Right atrium auricular region (tissue), 2 donors: ENCODE measurements at regions not wholly inside any gene's neighbourhood (a gene's known extent, or its start where the extent isn't known, plus 50 kb on each side); places are given as distances from the start of the nearest gene placed in this dataset.
"Not testable (repeated sequence)": the region's sequence is repeated elsewhere in the genome, so short reads cannot be mapped to it uniquely, and the experiment has no call there.

Experiments
- DNase-seq: peaks from one replicate; pipeline ENCODE4 v3.0.0-alpha.2; 2019; ENCODE audit warnings: low spot score
- H3K27ac ChIP-seq, 2 donors: fragments of 200-600 bp; sonication (generic); 1 replicate in 1 of 2; 2 replicates in 1 of 2; pipeline ENCODE4 v1.5.1; 2016 to 2019
- H3K27me3 ChIP-seq, 2 donors: fragments of 200-600 bp; sonication (generic); one replicate each; pipeline versions ENCODE4 v1.5.1 to v1.6.0; 2017 to 2019
- H3K36me3 ChIP-seq: fragments of 200-600 bp; sonication (generic); one replicate; pipeline ENCODE4 v1.5.1; 2016
- H3K4me1 ChIP-seq, 2 donors: fragments of 200-600 bp; sonication (generic); one replicate each; pipeline versions ENCODE4 v1.5.1 to v1.6.0; 2017 to 2019
- H3K4me3 ChIP-seq, 2 donors: fragments of 200-600 bp; sonication (generic); 1 replicate in 1 of 2; 2 replicates in 1 of 2; pipeline ENCODE4 v1.5.1; 2017 to 2019; ENCODE audit warnings: mild to moderate bottlenecking in 1 of 2, moderate library complexity in 1 of 2
- H3K9me3 ChIP-seq, 2 donors: fragments of 200-600 bp; sonication (generic); one replicate each; pipeline ENCODE4 v1.5.1; 2019
- CTCF ChIP-seq, 2 donors: fragments of 200-600 bp; sonication (generic); IDR thresholded peaks; one replicate each; pipeline ENCODE4 v1.5.1; 2019; ENCODE audit warnings: antibody characterized with exemption in 2 of 2

DNA sequence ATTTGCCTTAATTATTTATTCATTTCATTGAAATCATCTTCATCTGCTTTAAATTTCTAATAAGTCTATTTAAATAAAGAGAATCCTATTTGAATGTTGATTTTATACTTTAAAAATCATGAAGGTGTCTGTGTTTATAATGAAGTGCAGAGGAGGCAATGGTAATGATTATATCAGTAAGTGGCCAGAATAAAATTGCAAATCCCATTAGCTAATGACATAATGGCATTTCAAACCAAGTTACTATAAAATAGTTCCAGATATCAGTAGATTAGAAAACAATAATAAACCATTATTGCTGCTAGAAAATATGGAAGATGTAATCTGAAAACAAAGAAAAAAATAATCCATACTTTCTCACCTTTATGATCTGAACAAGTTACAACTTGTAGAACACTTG is 647.8 kb upstream of the KLHL1 start:
- Histone ChIP-seq H3K36me3 (no peaks in the 10 kb centered on the region), H3K4me3 (no peak overlapping the region), H3K27me3 (no peaks in the 10 kb centered on the region), H3K4me1 (no peaks in the 10 kb centered on the region), H3K27ac (no peak overlapping the region), H3K9me3 (no peaks in the 10 kb centered on the region)
- no peak for TF ChIP-seq CTCF (IDR thresholded peaks at IDR 0.05)
- DNase-seq = no peak

DNA sequence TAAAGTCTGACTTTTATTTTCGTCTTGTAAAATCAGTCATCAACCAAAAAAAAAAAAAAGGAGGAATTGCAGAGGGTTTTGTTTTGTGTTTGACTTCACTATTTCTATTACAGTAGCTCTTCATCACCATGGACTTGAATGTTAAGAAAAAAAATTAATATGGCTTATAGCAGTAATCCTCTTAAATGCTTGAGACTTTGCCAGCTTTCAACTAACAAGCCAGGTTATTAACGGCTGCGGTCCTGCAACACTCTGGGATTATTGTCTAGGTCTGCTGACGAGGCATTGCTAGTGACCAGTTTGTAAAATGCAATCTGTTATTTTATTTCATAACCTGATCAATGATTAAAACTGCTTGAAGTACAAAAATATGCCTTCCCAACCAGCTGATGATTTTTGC is 647.2 kb upstream of the KLHL1 start:
- TF ChIP-seq CTCF (IDR thresholded peaks at IDR 0.05) = no peak
- Histone ChIP-seq H3K9me3 (no peaks in the 10 kb centered on the region), H3K4me3 (no peak overlapping the region)

DNA sequence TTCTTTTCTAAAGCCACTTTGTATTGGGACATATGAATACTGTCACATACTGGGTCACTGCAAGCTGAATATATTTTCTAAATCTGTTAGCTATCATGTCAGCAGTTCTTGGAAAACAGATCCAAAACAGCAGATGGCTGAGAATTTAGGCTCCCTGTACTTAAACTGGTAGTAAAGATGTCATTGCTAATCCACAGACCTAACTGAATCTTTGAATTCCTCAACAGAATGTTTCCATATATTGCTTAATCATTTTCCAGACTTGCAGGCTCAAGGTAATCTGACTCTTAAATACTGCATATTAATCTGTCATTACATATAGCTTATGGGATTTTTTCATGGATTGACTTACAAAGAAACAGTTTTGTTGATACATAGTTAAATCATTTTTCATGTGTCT is 639.0 kb upstream of the KLHL1 start:
- H3K27ac ChIP-seq = no peak overlapping the region
- H3K9me3 ChIP-seq = no peaks in the 10 kb centered on the region
- H3K4me1 ChIP-seq = no peaks in the 10 kb centered on the region
- no peak for TF ChIP-seq CTCF (IDR thresholded peaks at IDR 0.05)
- no peak overlapping the region for H3K4me3 ChIP-seq
- peaks cover 0 to 3% of the 10 kb centered on the region in 2 donors for H3K27me3 ChIP-seq
- no peaks in the 10 kb centered on the region for H3K36me3 ChIP-seq
- DNase-seq = no peak

More for the DNA sequence above, 647.2 kb upstream of the KLHL1 start:
- Histone ChIP-seq H3K27me3 (no peaks in the 10 kb centered on the region), H3K27ac (no peak overlapping the region), H3K36me3 (no peaks in the 10 kb centered on the region), H3K4me1 (no peaks in the 10 kb centered on the region)
- DNase-seq = no peak

DNA sequence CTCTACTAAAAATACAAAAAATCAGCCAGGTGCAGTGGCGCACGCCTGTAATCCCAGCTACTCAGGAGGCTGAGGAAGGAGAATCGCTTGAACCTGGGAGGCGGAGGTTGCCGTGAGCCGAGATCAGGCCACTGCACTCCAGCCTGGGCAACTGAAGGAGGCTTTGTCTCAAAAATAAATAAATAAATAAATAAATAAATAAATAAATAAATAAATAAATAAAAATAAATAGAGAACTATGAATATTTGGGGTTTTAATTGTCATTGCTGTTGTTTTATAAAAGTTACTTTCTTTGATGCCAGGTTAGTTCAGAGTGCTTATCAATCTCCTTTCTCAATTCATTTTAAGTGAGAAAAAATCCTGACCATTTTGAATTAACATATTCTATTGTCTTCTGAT is 638.2 kb upstream of the KLHL1 start:
- not testable (repeated sequence) for H3K36me3 ChIP-seq, H3K27ac ChIP-seq, DNase-seq, H3K4me3 ChIP-seq, H3K9me3 ChIP-seq, H3K27me3 ChIP-seq, H3K4me1 ChIP-seq

DNA sequence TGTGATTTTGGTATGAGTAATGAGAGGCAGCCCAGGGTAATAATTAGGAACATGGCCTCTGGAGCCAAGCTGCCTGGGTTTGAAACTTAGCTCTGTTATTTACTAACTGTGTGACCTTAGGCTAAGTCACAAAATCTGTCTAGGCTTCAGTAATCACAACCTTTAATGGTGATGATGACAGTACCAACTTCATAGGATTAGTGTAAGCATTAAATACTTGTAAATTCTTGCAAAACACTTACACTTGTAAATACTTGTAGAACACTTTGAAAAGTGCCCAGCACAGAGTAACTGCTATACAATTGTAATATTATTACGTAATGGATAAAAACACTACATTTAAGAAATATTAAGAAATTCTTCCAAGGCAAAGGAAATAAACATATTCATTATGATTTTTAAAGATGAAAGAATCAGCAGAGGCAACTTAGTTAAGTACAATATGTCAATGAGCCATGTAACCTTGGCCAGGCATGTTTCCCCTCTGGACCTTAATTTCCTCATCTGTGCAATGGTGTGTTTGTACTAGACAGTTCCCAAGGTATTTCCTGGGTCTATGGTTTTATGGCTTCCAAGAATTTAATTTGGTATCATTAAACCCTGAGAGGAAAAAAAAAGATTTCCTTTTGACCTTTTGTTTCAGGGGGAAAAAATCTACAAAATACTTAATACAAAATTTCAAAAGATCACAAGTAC is 628.5 kb upstream of the KLHL1 start:
- no peak overlapping the region for H3K27ac ChIP-seq
- no peak for TF ChIP-seq CTCF (IDR thresholded peaks at IDR 0.05)
- no peaks in the 10 kb centered on the region for H3K36me3 ChIP-seq
- no peaks in the 10 kb centered on the region for H3K27me3 ChIP-seq
- no peaks in the 10 kb centered on the region for H3K4me1 ChIP-seq
- no peak overlapping the region for H3K4me3 ChIP-seq
- H3K9me3 ChIP-seq = no peaks in the 10 kb centered on the region
- no peak for DNase-seq

DNA sequence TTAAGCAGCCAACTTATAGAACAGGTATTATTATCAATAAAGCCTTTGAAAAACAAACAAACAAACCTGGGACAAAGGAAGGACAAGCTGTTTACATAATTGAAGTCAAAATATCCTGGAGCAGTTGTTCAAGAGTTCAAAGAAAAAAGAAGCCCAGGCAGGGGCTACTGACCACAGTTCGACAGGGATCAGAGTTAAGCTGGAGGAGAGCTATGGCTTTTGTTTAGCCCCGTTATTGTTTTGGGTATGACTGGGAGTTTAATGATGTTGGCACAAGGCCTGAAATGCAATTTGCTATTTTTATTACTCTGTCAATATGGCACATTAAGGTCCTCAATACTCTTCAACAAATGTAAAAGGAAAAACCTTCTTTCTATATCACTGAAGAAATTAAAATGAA is 624.4 kb upstream of the KLHL1 start:
- DNase-seq = no peak
- no peak for TF ChIP-seq CTCF (IDR thresholded peaks at IDR 0.05)
- no peaks in the 10 kb centered on the region for H3K9me3 ChIP-seq
- H3K36me3 ChIP-seq = no peaks in the 10 kb centered on the region
- no peak overlapping the region for H3K4me3 ChIP-seq
- no peak overlapping the region for H3K27ac ChIP-seq
- H3K4me1 ChIP-seq = no peaks in the 10 kb centered on the region
- H3K27me3 ChIP-seq = no peaks in the 10 kb centered on the region
